HepG2 (cell line): ENCODE measurements at regions not wholly inside any gene's neighbourhood (a gene's known extent, or its start where the extent isn't known, plus 50 kb on each side); places are given as distances from the start of the nearest gene placed in this dataset.

Experiments
- DPF2 ChIP-seq: sonication (generic); formaldehyde crosslinking; IDR thresholded peaks from 2 replicates; pipeline ENCODE4 v1.4.0; 2020; ENCODE audit warnings: mild to moderate bottlenecking, low read depth, missing genetic modification reagents, borderline replicate concordance
- ETV6 ChIP-seq: sonication (generic); formaldehyde crosslinking; conservative IDR thresholded peaks from 2 replicates; pipeline ENCODE4 v1.4.0; 2020; ENCODE audit warnings: missing genetic modification reagents
- FOXA3 ChIP-seq: IDR thresholded peaks from 2 replicates; pipeline ENCODE4 v1.6.1; 2016; ENCODE audit warnings: missing genetic modification reagents, missing compliant biosample characterization
- ISX ChIP-seq: sonication (generic); formaldehyde crosslinking; conservative IDR thresholded peaks from 2 replicates; pipeline ENCODE4 v1.5.0; 2020; ENCODE audit warnings: missing genetic modification reagents
- MIER2 ChIP-seq: IDR thresholded peaks from 2 replicates; pipeline ENCODE4 v1.6.1; 2016; ENCODE audit warnings: missing biosample characterization, missing genetic modification reagents
- PHF20 ChIP-seq: sonication (generic); formaldehyde crosslinking; IDR thresholded peaks from 2 replicates; pipeline ENCODE4 v1.5.0; 2020; ENCODE audit warnings: mild to moderate bottlenecking, missing genetic modification reagents
- ZNF883 ChIP-seq: sonication (generic); formaldehyde crosslinking; IDR thresholded peaks from 2 replicates; pipeline ENCODE4 v1.5.1; 2020; ENCODE audit warnings: mild to moderate bottlenecking, missing genetic modification reagents; ENCODE audit errors: not compliant biosample characterization
- TF ChIP-seq, protein P1 (sequence below), 2 experiments: IDR thresholded peaks; 2 replicates each; pipeline ENCODE4 v1.6.1; 2011 to 2012; ENCODE audit warnings: low read length in 2 of 2, borderline replicate concordance in 1 of 2, low read depth in 1 of 2, mild to moderate bottlenecking in 1 of 2, moderate library complexity in 1 of 2
- TF ChIP-seq, protein P2 (sequence below): sonication (generic); formaldehyde crosslinking; IDR thresholded peaks from 2 replicates; pipeline ENCODE4 v1.5.0; 2020; ENCODE audit warnings: mild to moderate bottlenecking, missing genetic modification reagents, moderate library complexity
- TF ChIP-seq, protein P3 (sequence below), 2 experiments: sonication (generic) in 1 of 2; formaldehyde crosslinking in 1 of 2; IDR thresholded peaks; 2 replicates each; pipeline versions ENCODE4 v1.4.0 to v1.6.1; 2018 to 2020; ENCODE audit warnings: missing genetic modification reagents in 2 of 2, borderline replicate concordance in 1 of 2, low read depth in 1 of 2, mild to moderate bottlenecking in 1 of 2, missing biosample characterization in 1 of 2
- TF ChIP-seq, protein P4 (sequence below): sonication (generic); formaldehyde crosslinking; IDR thresholded peaks from 2 replicates; pipeline ENCODE4 v1.8.1; 2023; ENCODE audit warnings: mild to moderate bottlenecking, missing genetic modification reagents, borderline replicate concordance

DNA sequence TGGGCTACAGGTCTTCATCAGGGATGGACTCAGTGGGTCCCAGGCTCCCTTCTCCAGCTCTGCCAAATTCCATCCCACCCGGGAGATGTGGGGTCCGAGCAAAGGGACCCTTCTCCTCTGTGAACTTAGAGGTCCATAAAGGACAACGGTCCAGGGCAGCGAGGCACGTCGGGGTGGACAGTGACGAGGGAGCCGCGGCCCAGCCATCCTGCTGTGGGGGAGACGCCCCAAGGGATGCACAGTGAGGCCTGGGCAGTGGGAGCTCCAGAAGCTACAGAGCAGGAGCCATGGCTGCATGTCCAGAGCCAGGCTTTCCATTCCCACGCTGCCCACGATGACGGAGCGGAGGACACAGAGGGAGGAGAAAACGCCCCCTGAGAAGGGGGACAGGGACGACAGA, 107.5 kb upstream of the PPP1R26 start:
- TF ChIP-seq, protein P1, sequence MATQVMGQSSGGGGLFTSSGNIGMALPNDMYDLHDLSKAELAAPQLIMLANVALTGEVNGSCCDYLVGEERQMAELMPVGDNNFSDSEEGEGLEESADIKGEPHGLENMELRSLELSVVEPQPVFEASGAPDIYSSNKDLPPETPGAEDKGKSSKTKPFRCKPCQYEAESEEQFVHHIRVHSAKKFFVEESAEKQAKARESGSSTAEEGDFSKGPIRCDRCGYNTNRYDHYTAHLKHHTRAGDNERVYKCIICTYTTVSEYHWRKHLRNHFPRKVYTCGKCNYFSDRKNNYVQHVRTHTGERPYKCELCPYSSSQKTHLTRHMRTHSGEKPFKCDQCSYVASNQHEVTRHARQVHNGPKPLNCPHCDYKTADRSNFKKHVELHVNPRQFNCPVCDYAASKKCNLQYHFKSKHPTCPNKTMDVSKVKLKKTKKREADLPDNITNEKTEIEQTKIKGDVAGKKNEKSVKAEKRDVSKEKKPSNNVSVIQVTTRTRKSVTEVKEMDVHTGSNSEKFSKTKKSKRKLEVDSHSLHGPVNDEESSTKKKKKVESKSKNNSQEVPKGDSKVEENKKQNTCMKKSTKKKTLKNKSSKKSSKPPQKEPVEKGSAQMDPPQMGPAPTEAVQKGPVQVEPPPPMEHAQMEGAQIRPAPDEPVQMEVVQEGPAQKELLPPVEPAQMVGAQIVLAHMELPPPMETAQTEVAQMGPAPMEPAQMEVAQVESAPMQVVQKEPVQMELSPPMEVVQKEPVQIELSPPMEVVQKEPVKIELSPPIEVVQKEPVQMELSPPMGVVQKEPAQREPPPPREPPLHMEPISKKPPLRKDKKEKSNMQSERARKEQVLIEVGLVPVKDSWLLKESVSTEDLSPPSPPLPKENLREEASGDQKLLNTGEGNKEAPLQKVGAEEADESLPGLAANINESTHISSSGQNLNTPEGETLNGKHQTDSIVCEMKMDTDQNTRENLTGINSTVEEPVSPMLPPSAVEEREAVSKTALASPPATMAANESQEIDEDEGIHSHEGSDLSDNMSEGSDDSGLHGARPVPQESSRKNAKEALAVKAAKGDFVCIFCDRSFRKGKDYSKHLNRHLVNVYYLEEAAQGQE (IDR thresholded peaks at IDR 0.05; ENCODE audit: borderline replicate concordance in 1 of 2, low read depth in 1 of 2, low read length in 2 of 2) = no peak
- TF ChIP-seq FOXA3 (CRISPR knock-in tag) = no peak
- TF ChIP-seq, protein P2, sequence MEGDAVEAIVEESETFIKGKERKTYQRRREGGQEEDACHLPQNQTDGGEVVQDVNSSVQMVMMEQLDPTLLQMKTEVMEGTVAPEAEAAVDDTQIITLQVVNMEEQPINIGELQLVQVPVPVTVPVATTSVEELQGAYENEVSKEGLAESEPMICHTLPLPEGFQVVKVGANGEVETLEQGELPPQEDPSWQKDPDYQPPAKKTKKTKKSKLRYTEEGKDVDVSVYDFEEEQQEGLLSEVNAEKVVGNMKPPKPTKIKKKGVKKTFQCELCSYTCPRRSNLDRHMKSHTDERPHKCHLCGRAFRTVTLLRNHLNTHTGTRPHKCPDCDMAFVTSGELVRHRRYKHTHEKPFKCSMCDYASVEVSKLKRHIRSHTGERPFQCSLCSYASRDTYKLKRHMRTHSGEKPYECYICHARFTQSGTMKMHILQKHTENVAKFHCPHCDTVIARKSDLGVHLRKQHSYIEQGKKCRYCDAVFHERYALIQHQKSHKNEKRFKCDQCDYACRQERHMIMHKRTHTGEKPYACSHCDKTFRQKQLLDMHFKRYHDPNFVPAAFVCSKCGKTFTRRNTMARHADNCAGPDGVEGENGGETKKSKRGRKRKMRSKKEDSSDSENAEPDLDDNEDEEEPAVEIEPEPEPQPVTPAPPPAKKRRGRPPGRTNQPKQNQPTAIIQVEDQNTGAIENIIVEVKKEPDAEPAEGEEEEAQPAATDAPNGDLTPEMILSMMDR = no peak
- no peak for TF ChIP-seq ZNF883 (CRISPR knock-in tag)
- no peak for TF ChIP-seq ETV6 (CRISPR knock-in tag)
- TF ChIP-seq ISX = no peak
- TF ChIP-seq MIER2 = no peak
- TF ChIP-seq, protein P3, sequence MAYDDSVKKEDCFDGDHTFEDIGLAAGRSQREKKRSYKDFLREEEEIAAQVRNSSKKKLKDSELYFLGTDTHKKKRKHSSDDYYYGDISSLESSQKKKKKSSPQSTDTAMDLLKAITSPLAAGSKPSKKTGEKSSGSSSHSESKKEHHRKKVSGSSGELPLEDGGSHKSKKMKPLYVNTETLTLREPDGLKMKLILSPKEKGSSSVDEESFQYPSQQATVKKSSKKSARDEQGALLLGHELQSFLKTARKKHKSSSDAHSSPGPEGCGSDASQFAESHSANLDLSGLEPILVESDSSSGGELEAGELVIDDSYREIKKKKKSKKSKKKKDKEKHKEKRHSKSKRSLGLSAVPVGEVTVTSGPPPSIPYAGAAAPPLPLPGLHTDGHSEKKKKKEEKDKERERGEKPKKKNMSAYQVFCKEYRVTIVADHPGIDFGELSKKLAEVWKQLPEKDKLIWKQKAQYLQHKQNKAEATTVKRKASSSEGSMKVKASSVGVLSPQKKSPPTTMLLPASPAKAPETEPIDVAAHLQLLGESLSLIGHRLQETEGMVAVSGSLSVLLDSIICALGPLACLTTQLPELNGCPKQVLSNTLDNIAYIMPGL (CRISPR knock-in tag; IDR thresholded peaks at IDR 0.05; ENCODE audit: borderline replicate concordance in 1 of 2, low read depth in 1 of 2) = no peak
- TF ChIP-seq DPF2 (CRISPR knock-in tag) = no peak
- TF ChIP-seq PHF20 (CRISPR knock-in tag) = no peak
- TF ChIP-seq, protein P4, sequence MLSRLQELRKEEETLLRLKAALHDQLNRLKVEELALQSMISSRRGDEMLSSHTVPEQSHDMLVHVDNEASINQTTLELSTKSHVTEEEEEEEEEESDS (CRISPR knock-in tag) = no peak
